Fibroblast of gingiva (primary cell): ENCODE measurements at regions not wholly inside any gene's neighbourhood (a gene's known extent, or its start where the extent isn't known, plus 50 kb on each side); places are given as distances from the start of the nearest gene placed in this dataset.
A peak's percentile ranks its signal among the peaks of the same experiment; 100 is the strongest.
"Not testable (repeated sequence)": the region's sequence is repeated elsewhere in the genome, so short reads cannot be mapped to it uniquely, and the experiment has no call there.

Source experiments
- DNase-seq: peaks from one replicate; pipeline ENCODE4 v3.0.0-alpha.2; 2011; ENCODE audit warnings: low read depth

DNA sequence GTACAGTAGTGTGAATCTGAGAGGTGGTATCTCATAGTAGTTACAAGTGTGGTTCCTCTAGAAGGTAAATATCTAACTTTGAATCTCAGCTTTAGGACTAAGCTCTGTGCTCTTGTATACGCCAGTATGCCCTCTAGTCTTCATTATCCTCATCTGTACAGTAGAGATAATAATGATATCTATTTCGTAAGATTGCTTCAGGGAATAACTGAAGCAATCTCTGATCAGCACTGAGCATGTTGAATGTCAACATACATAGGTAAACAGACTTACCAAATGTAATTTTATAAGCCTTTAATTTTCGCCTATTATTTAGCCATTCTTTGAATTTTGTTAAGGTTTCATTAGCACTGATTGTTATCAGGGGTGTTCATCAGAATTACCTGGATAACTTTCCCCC lies 175.2 kb upstream of the ANKRD50 start:
- no peak for DNase-seq

GRCh38 chr4:124884316-124884715 lies 171.8 kb upstream of the ANKRD50 start:
- DNase-seq: no peak

DNA sequence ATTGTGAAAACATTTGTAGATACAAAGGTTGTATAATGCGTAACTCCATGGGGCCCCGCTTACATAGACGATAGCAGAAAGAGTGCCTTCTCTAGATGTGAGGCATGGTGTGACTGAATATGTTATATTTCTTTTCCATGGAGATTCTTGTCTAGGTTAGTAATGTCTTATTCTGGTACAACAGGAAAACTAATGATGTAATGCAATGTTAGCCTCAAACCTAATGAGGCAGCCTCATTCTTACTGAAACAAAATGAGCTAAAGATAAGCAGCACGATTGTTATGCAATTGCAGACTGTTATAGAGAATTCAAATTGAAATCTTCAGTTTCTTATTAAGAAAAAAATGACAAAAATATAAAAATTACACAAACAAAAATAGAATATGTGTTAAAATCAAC lies 171.1 kb upstream of the ANKRD50 start:
- no peak for DNase-seq

GRCh38 chr4:124879195-124879594 lies 166.7 kb upstream of the ANKRD50 start:
- DNase-seq: no peak

DNA sequence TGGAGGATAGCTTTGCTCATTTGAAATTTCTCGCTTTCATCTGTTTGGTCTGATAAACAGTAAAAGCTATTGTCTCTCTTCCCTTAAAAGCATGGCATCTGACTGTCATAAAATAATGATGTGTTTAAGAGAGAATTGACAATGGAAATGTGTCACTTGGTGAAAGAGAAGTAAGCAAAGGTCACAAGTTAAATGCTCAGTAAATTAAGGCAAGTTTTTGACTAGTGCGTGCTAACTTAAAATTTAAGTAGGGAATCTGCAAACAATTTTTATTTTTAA lies 161.6 kb upstream of the ANKRD50 start:
- no peak for DNase-seq

GRCh38 chr4:124873361-124874171 lies 161.0 kb upstream of the ANKRD50 start:
- no peak for DNase-seq

DNA sequence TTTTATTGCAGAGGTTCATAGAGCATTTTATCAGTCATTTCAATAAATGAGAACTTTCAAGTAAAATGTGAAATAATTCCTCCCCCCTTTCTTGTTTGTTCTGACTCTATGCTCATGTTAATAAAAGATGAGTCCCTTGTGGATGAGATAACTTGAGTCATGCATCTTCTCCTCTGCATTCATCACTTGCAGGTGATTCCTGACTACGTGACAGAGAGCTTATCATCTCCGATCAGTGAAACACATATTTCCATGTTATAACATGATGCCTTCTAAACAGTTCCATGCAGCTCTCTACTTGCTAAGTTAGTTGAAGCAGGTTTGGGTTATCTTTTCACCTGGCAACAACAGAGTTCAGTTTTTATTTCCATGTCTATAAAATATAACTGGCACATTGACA lies 160.1 kb upstream of the ANKRD50 start:
- DNase-seq: no peak

- DNase-seq: peak; percentile 25
Observed at GRCh38 chr4:124869961-124870495, 157.5 kb upstream of the ANKRD50 start.

- peak; percentile 62 for DNase-seq
Observed at GRCh38 chr4:124868495-124868894, 156.0 kb upstream of the ANKRD50 start.

DNA sequence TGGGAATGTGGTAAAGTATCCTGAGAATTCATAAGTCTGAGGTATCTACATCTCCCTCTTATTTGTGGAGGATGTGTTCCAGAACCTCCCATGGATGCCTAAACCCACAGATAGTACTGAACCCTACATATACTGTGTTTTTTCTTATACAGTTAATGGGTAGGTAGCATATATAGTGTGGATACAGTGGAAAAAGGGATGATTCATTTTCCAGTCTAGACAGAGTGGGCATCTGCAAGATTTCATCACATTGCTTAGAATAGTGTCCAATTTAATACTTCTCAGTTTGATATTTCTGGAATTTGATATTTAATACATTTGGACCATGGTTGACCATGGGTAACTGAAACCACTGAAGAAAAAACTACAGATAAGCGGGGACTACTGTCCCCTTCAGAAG lies 155.0 kb upstream of the ANKRD50 start:
- no peak for DNase-seq

- DNase-seq: no peak
Observed at GRCh38 chr4:124866301-124866700, 153.8 kb upstream of the ANKRD50 start.

- DNase-seq: peak; percentile 19
Observed at GRCh38 chr4:124863040-124863545, 150.6 kb upstream of the ANKRD50 start.

DNA sequence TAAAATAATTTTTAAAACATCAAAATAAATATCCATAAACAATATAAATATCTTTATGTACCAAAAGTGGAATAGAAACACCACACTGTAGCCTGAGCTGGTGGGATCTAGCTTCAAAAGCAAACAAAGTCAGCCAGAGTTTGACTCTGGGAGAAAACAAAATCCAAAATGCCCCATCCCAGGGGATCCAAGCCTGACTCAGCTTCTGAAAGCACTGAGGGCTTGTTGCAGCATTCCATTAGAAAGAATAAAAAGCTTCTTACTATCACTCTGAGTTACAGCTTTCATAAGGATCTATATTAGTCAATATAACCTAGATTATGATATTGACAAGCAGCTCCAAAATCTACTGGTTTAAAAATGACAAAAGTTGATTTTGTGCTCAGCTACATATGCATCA lies 149.7 kb upstream of the ANKRD50 start:
- DNase-seq: peak; percentile 25

GRCh38 chr4:124861761-124862160 lies 149.2 kb upstream of the ANKRD50 start:
- DNase-seq: no peak

DNA sequence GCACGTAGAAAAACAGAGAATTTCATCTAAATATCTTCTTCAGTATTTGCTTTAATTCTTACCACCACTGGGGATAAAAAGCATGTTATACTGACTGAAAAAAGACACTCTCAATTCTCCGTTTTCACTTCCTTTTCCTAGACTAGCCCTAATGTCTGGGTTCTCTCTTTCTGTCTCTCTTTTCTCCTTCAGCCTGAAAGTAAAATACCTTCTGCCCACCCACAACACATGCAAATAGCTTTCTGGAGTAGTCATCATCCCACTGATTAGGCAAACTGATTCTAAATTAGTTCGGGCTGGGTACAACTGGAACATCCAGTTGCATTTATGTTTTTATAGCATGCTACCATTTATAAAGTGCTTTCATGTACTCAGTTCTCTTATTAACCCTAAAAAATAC lies 142.4 kb upstream of the ANKRD50 start:
- DNase-seq: peak; percentile 43

GRCh38 chr4:124851741-124852140 lies 139.2 kb upstream of the ANKRD50 start:
- DNase-seq: peak; percentile 70

GRCh38 chr4:124846306-124846705 lies 133.8 kb upstream of the ANKRD50 start:
- no peak for DNase-seq

DNA sequence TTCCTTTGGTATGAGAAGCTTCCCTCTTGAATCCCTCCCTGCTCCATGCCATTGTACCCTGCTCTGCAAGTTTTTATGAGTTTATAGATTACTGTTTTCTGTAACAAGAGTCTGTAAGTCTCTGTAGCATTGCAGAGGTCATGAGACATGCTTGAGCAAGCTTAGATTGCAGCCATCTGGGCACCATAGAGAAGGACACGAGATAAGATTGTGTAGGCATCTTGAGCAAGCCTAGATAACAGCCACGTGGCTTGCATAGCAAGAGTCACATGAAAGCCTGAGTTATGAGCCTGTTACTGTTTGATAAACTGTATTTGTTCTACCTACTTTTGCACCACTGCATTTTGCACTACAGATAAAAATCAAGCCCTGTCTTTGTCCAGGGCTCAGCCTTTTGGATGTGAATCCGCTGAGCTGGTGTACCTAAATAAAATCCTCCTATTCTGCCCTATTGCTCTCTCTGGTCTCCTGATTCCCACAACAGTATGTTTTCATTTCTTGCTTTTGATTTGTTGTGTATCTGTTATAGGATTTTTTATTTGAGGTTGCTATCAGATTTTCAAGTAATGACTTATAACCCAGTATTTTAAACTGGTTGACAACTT lies 127.4 kb upstream of the ANKRD50 start:
- no peak for DNase-seq

GRCh38 chr4:124833831-124834505 lies 121.4 kb upstream of the ANKRD50 start:
- no peak for DNase-seq

GRCh38 chr4:124828382-124828781 lies 115.8 kb upstream of the ANKRD50 start:
- DNase-seq: no peak

DNA sequence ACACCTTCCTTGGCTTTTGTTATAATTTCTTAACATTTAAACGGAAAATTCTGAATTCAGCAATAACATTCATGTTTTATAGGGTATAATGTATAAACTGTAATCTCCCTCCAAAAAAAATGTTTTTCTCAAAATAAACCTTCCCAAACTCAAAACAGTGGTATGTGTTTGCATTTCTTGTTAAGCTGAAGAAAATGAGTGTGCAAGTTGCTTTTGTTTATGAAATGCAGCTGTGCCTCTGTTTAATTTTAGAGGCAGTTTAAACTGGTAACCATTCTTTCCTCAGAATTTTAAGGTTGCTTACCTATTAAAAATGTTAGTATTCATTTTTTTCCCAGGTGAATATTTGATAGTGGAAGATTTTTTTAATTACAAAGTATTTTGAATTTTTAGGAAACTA lies 105.0 kb upstream of the ANKRD50 start:
- DNase-seq: no peak

DNA sequence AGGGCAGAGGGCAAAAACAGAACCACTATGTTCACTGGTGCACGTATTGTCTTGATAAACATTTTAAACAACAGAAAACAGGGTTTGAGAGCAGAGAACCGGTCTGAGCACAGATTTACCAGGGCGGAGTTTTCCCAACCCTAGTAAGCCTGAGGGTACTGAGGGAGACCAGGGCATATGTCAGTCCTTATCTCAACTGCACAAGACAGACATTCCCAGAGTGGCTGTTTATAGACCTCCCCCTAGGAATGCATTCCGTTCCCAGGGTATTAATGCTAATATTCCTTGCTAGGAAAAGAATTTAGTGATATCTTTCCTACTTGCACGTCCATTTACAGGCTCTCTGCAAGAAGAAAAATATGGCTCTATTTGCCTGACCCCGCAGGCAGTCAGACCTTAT lies 99.7 kb upstream of the ANKRD50 start:
- DNase-seq: not testable (repeated sequence)

- no peak for DNase-seq
Observed at GRCh38 chr4:124810827-124811226, 98.3 kb upstream of the ANKRD50 start.
